IgD-negative memory B cell (primary cell): ENCODE measurements at regions not wholly inside any gene's neighbourhood (a gene's known extent, or its start where the extent isn't known, plus 50 kb on each side); places are given as distances from the start of the nearest gene placed in this dataset.

ENCODE experiments used
- H3K27ac Mint-ChIP-seq, 3 donors: one replicate each; pipeline ENCODE4 v1.8.0; 2020 to 2022; ENCODE audit warnings: mild to moderate bottlenecking in 3 of 3, mixed read lengths in 3 of 3, moderate library complexity in 1 of 3
- H3K27me3 Mint-ChIP-seq: one replicate; pipeline ENCODE4 v1.8.0; 2021; ENCODE audit warnings: mixed read lengths
- H3K36me3 Mint-ChIP-seq: one replicate; pipeline ENCODE4 v1.8.0; 2020; ENCODE audit warnings: mild to moderate bottlenecking, mixed read lengths
- H3K4me1 Mint-ChIP-seq, 3 donors: one replicate each; pipeline ENCODE4 v1.8.0; 2020 to 2022; ENCODE audit warnings: mixed read lengths in 3 of 3, mild to moderate bottlenecking in 1 of 3
- H3K4me3 Mint-ChIP-seq, 4 donors: one replicate each; pipeline ENCODE4 v1.8.0; 2020 to 2022; ENCODE audit warnings: mild to moderate bottlenecking in 4 of 4, mixed read lengths in 4 of 4, moderate library complexity in 3 of 4
- H3K9me3 Mint-ChIP-seq, 3 donors: one replicate each; pipeline ENCODE4 v1.8.0; 2020 to 2021; ENCODE audit warnings: mixed read lengths in 3 of 3, mild to moderate bottlenecking in 1 of 3

DNA sequence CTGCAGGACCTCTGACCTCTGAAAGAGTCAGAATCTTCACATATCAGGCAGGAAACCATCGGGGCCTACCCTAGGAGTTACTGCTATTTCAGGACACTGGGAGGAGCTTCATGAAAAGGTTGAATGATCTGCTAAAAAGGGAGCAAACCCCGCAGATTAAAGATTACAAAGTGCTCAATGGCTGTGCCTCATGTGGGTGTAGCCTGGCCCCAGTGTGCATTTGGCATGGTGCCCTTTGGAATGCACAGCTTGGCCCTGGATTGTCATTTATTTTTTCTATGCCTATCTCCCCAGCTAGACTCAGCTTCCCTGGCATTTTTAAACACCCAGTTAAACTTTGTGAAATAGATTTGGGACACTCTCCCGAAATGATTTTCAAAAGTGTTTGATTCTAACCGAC, 368.5 kb upstream of the SPTLC3 start:
- Mint-ChIP-seq H3K4me3 (no peak overlapping the region), H3K27ac (no peak overlapping the region), H3K4me1 (no peaks in the 10 kb centered on the region), H3K36me3 (no peaks in the 10 kb centered on the region), H3K9me3 (peaks cover 0 to 4% (median 2%) of the 10 kb centered on the region in 3 donors), H3K27me3 (no peaks in the 10 kb centered on the region)

DNA sequence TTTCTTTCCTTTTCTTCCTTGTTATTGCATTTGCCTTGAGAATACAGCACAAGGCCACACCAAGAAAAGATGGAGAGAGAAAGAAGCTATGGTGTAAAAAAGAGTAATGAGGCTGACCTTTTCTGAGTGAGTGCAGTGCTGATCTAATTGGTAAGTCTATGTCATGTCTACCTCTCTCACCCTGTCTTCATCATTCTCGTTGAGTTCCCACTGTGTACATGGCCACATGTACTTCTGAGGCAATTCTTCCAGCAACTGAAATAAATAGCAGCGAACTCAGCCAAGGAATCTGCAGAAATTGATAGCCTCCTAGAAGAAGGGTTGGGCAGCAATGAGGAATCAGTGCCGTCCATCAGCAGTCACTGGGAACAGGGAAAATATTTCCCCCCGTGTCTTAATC, 367.2 kb upstream of the SPTLC3 start:
- H3K27me3 Mint-ChIP-seq, result no peaks in the 10 kb centered on the region
- no peaks in the 10 kb centered on the region for H3K4me1 Mint-ChIP-seq
- H3K9me3 Mint-ChIP-seq, result peaks cover 0 to 8% (median 2%) of the 10 kb centered on the region in 3 donors
- no peak overlapping the region for H3K27ac Mint-ChIP-seq
- no peak overlapping the region for H3K4me3 Mint-ChIP-seq
- no peaks in the 10 kb centered on the region for H3K36me3 Mint-ChIP-seq

DNA sequence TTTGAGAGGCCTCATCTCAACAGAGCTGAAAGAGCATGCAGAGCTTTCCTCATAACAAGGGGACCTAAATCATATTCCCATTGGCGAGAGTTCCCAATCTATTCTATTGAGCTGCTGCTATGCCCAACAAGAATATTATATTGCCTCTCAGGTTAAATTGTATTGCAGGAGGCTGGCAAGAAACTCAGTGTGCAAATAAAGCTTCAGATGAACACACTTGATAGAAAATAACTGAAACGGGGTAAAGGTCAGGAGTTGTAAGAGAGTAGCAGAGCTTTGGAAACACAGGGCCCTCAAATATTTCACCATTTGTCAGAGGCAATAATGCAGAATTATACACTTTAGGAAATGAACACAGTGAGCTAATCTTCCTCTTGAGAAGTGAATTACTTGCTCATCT, 364.3 kb upstream of the SPTLC3 start:
- H3K9me3 Mint-ChIP-seq, result peaks cover 2 to 8% (median 3%) of the 10 kb centered on the region in 3 donors
- no peaks in the 10 kb centered on the region for H3K27me3 Mint-ChIP-seq
- no peak overlapping the region for H3K4me3 Mint-ChIP-seq
- H3K4me1 Mint-ChIP-seq, result no peaks in the 10 kb centered on the region
- no peaks in the 10 kb centered on the region for H3K36me3 Mint-ChIP-seq
- H3K27ac Mint-ChIP-seq, result no peak overlapping the region

DNA sequence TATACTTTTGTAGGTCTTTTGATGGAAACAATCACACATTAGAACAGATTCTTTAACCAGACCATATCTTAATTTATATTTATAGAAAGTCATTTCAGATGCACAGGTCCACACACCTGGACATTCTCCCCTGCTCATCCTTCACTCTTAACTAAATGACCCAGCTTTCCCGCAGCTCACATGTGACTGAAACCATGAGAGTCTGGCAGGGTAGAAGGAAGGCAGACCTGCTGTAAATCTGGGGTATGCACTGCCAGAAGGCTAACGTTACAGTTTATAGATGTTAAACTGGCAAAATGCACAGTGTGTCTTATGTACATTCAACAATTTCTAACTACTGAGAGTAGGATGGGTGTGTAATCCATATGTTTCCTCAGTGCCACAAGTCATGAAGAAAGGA, 359.5 kb upstream of the SPTLC3 start:
- Mint-ChIP-seq H3K27me3 (no peaks in the 10 kb centered on the region), H3K4me3 (no peak overlapping the region), H3K4me1 (no peaks in the 10 kb centered on the region), H3K9me3 (peaks cover 2 to 8% (median 8%) of the 10 kb centered on the region in 3 donors), H3K27ac (no peak overlapping the region), H3K36me3 (no peaks in the 10 kb centered on the region)

DNA sequence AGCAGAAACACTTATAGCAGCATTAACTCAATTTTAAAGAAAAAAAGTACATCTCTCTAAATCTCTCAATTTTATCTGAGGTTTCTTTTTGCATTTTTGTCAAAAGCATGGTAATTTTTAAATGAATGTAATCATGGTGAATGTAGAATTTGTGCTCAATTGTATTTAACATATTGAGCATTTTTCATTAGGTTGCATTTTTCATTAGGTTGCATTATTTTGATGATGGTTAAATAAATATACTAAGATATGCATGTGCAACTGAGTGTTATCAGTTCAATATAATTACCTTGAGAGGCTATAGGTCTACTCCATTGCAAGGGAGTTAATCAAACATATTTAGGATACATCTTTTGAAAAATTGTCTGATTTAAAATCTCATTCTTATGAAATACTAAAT, 355.1 kb upstream of the SPTLC3 start:
- Mint-ChIP-seq H3K27me3 (no peaks in the 10 kb centered on the region), H3K4me3 (no peak overlapping the region), H3K27ac (no peak overlapping the region), H3K9me3 (peaks cover 5 to 8% (median 6%) of the 10 kb centered on the region in 3 donors), H3K36me3 (no peaks in the 10 kb centered on the region), H3K4me1 (no peaks in the 10 kb centered on the region)

DNA sequence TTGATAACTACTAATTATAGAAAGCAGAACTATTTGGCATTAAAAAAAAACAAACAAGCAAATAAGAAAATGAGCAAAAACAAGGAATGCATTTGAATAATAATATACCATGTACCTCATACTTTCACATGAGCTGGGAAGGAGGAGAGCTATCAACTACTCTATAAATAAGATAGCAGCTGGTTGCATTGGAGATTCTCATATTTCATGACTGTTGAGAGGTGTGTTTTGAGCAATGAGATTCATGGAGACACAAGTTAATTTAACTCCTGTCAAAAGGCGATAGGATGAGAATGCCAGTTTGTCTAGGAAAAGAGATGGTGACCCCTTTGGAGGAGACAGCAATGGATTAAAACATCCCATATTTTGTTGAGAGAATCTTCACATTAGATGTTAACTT, 348.8 kb upstream of the SPTLC3 start:
- H3K36me3 Mint-ChIP-seq, result no peaks in the 10 kb centered on the region

DNA sequence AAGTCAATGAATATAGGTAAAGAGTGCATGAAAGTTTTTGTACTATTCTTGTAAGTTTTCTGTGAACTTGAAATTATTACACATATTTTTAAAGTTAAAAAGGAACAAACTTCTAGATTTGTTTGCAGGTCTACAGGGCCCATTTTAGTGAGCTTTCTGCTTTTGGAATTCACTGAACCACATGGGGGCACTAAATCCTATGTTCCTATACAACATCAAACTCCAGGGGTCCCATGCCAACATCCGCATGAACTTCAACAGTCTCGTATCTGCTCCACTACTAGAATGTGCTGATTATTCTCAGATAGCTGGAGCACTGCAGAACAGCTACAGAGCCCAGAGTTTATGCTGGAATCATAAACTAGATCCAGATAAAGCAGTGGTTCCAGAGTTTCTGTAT, 347.9 kb upstream of the SPTLC3 start:
- H3K4me3 Mint-ChIP-seq, result no peak overlapping the region
- no peaks in the 10 kb centered on the region for H3K36me3 Mint-ChIP-seq
- H3K4me1 Mint-ChIP-seq, result no peaks in the 10 kb centered on the region
- peaks cover 2 to 15% (median 13%) of the 10 kb centered on the region in 3 donors for H3K9me3 Mint-ChIP-seq
- H3K27me3 Mint-ChIP-seq, result no peaks in the 10 kb centered on the region
- no peak overlapping the region for H3K27ac Mint-ChIP-seq

More for the DNA sequence above, 348.8 kb upstream of the SPTLC3 start:
- H3K9me3 Mint-ChIP-seq, result peaks cover 4 to 15% (median 15%) of the 10 kb centered on the region in 3 donors
- H3K27ac Mint-ChIP-seq, result no peak overlapping the region
- H3K27me3 Mint-ChIP-seq, result no peaks in the 10 kb centered on the region
- no peaks in the 10 kb centered on the region for H3K4me1 Mint-ChIP-seq
- no peak overlapping the region for H3K4me3 Mint-ChIP-seq

DNA sequence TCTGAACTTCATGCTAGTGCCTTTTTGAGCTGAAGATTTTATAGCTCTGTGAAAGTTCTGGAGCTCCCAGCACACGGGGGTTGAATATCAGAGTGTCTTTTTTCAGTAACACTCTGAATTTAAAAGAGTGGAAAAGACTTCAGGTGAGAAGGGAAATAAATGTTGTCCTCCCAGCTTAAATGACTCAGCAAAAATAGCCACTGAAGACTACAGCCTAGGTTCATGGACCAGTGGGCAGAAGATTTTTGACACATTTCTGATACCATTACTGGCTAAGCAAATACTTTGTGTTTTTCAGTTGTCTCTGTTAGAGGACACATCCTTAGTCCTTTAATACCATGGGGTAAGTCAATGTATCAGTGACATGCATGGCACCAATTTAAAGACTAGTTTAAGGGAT, 338.5 kb upstream of the SPTLC3 start:
- no peaks in the 10 kb centered on the region for H3K36me3 Mint-ChIP-seq
- H3K9me3 Mint-ChIP-seq, result peaks cover 0 to 23% (median 4%) of the 10 kb centered on the region in 3 donors
- no peaks in the 10 kb centered on the region for H3K27me3 Mint-ChIP-seq
- no peak overlapping the region for H3K4me3 Mint-ChIP-seq
- H3K4me1 Mint-ChIP-seq, result no peaks in the 10 kb centered on the region
- H3K27ac Mint-ChIP-seq, result no peak overlapping the region

DNA sequence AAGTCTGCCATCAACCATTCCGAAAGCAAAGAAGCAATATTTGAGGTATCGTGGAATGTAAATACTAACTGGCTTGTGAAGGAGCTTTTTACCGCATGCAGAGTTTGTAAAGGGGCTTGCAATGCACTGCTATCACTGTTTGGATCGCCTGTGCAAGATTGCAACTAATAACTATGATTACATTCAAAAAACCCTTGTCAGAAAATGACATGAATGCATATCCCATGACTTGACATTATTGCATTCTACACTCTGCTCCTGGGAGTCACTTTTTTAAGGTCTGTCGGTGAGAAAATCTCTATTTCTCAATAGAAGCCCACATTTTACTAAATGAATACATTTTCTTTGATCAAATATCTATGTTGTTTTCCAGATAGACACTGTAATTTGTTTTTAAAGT, 335.4 kb upstream of the SPTLC3 start:
- no peaks in the 10 kb centered on the region for H3K27me3 Mint-ChIP-seq
- no peak overlapping the region for H3K4me3 Mint-ChIP-seq
- H3K27ac Mint-ChIP-seq, result no peak overlapping the region
- H3K9me3 Mint-ChIP-seq, result peaks cover 4 to 27% (median 8%) of the 10 kb centered on the region in 3 donors
- H3K36me3 Mint-ChIP-seq, result no peaks in the 10 kb centered on the region
- H3K4me1 Mint-ChIP-seq, result no peaks in the 10 kb centered on the region

DNA sequence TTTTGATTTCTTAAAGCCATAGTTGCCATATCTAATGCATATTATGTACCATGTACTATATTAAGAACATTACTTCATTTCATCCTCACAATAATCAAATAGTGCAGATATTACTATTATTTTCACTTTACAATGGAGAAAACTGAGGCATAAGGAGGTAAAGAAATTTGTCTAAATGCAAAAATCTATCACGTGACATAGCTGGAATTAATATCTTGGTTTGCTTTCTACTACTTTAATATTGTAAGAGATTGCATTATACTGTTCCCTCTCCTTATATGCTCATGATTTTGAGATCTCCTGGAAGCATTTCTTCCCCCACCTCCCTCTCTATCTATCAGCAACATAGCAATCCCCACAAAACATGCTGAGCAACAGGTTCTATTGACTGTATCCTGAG, 330.8 kb upstream of the SPTLC3 start:
- no peaks in the 10 kb centered on the region for H3K27me3 Mint-ChIP-seq
- no peaks in the 10 kb centered on the region for H3K36me3 Mint-ChIP-seq
- no peaks in the 10 kb centered on the region for H3K4me1 Mint-ChIP-seq
- no peak overlapping the region for H3K27ac Mint-ChIP-seq
- H3K4me3 Mint-ChIP-seq, result no peak overlapping the region
- peaks cover 4 to 5% (median 4%) of the 10 kb centered on the region in 3 donors for H3K9me3 Mint-ChIP-seq

DNA sequence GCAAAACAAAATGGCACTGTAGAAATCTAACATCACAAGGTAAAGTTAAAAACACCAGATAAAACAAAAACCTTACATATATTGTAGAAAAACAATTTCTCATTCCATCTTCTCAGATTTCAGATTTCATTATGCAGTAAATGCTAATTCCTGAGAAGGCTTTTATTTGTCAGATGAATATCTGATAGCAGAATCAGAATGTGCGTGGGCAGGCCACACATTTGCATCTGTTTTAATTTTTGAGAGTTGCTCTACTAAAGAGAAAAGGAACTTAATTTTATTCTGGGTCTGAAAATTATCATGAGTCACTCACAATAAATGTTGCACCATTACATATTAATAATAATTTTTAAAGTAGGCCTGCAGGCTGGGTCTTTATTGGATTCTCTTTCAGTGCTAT, 329.3 kb upstream of the SPTLC3 start:
- H3K4me3 Mint-ChIP-seq, result no peak overlapping the region
- no peak overlapping the region for H3K27ac Mint-ChIP-seq
- no peaks in the 10 kb centered on the region for H3K36me3 Mint-ChIP-seq
- H3K4me1 Mint-ChIP-seq, result no peaks in the 10 kb centered on the region
- no peaks in the 10 kb centered on the region for H3K27me3 Mint-ChIP-seq
- peaks cover 4 to 5% (median 4%) of the 10 kb centered on the region in 3 donors for H3K9me3 Mint-ChIP-seq

DNA sequence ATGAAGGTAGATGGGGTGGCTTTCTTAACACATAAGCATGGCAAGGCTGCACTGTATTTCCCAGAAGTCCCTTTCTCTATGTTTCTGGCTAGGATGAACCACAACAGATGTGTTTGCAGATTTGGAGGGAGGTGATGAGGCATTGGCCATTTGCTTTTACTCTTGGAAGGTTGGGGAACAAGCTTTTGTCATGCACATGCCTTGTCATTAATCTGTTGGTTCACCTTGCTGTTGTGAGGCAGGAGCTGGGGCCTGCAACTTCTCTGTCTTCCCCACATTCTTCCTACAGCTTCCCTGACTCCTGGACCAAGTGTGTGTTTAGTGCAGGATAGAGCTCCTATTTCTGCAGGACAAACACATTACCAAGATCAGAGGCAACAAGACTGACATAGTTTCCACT, 326.2 kb upstream of the SPTLC3 start:
- Mint-ChIP-seq H3K27me3 (no peaks in the 10 kb centered on the region), H3K4me1 (no peaks in the 10 kb centered on the region), H3K36me3 (no peaks in the 10 kb centered on the region), H3K9me3 (peaks cover under 1 to 4% (median 2%) of the 10 kb centered on the region in 3 donors), H3K27ac (no peak overlapping the region), H3K4me3 (no peak overlapping the region)

DNA sequence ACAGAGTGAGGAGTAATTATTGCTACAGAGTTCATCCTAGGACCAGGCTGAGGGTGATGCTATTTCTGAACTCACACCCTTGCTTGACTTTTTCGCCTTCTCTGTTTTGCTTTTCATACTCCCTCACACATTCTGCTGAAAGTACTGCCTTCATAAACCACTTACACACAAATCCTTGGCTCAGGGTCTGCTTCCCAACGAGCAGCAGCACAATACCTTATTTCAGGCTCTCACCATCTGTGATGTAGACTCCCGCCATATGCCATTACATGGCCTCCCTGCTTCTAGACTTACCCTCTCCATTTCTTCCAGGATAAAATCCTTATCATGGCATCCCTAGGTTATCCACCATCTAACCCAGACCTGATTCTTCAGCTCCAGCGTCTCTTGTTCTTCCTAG, 321.3 kb upstream of the SPTLC3 start:
- no peaks in the 10 kb centered on the region for H3K4me1 Mint-ChIP-seq
- no peaks in the 10 kb centered on the region for H3K36me3 Mint-ChIP-seq
- H3K27me3 Mint-ChIP-seq, result no peaks in the 10 kb centered on the region
- peaks cover 0 to 2% (median 0%) of the 10 kb centered on the region in 3 donors for H3K9me3 Mint-ChIP-seq
- no peak overlapping the region for H3K4me3 Mint-ChIP-seq
- no peak overlapping the region for H3K27ac Mint-ChIP-seq

DNA sequence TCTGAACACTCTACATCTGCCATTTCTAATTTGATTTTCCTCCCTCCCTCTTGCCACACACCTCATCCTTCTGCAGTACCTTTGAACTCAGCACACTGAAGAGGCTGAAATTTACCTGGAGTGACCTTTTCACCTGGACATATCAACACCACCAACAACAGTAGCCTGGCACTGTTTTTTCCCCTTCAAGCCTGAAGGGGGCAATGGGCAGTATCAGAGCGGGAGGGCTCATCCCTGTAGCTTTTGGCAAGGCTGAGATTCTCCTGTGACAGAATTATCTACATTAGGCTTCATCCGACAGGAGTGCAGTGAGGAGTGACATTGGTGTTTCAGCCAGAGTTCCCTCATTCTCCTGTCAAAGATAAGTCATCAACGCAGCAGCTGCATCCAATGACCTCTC, 312.8 kb upstream of the SPTLC3 start:
- Mint-ChIP-seq H3K4me1 (peaks cover 0 to 1% (median 0%) of the 10 kb centered on the region in 3 donors), H3K36me3 (no peaks in the 10 kb centered on the region), H3K27ac (no peak overlapping the region), H3K4me3 (no peak overlapping the region), H3K9me3 (peaks cover under 1 to 7% (median 4%) of the 10 kb centered on the region in 3 donors), H3K27me3 (no peaks in the 10 kb centered on the region)

DNA sequence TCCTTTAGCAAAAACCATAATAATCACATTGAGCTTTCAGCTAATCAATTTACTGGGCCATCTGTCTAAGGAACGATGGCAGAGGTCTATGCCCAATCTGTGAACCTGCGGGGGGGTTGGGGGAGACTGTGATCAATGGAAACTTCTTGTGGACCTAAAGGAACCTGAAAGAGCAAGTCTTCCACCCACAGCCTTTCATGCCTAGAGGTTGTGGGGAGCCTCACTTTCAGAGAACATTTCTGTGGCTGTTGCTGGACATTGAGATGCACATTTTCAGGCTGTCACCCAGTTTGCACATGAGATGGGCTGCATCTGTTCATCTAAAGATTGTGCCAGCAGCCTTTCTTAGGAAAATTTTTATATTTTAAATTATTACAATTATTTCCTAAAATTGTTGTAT, 310.0 kb upstream of the SPTLC3 start:
- Mint-ChIP-seq H3K27me3 (no peaks in the 10 kb centered on the region), H3K36me3 (no peaks in the 10 kb centered on the region), H3K4me1 (peaks cover 0 to 1% (median 0%) of the 10 kb centered on the region in 3 donors), H3K4me3 (no peak overlapping the region), H3K9me3 (peaks cover 3 to 17% (median 7%) of the 10 kb centered on the region in 3 donors), H3K27ac (no peak overlapping the region)

DNA sequence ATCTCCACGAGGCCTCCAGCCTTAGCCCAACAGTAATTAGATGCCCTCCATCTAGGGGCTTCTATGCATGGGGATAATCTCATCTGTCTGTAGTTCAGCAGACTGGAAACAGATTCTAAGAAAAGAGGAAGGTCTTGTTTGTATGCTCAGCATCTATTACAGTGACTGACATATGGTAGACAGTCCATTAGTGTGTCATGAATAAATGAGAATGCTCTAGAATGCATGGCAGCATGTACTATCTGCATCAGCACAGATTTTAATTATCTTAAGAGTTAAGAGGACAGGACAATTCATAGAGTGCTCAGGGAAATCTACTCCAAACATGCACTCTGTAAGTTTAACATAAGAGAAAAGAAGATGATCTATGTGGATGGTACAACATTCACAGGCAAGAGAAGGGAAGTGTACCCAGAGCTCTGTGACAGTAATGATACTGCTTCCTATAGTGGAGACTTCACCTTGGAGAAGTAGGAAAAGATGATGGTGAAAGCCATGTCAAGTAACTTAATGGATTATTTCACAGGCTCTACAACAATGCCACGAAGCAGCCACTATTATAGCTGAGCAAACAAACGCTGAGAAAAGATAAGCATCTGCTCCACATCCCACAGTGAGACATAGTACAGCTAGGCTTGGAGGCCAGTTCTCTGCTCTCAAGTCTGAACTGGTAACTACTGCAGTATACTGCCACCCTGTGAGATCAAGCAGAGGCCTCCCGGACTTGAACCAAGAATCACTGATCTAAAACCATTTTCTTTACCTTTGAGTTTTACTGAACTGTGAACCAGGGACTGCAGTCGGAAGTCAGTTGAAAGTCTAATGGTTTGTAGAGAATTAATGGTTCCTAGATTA, 309.2 kb upstream of the SPTLC3 start:
- peaks cover 3 to 17% (median 7%) of the 10 kb centered on the region in 3 donors for H3K9me3 Mint-ChIP-seq
- H3K4me3 Mint-ChIP-seq, result no peak overlapping the region
- H3K27ac Mint-ChIP-seq, result no peak overlapping the region
- H3K36me3 Mint-ChIP-seq, result no peaks in the 10 kb centered on the region
- peaks cover 0 to 1% (median 0%) of the 10 kb centered on the region in 3 donors for H3K4me1 Mint-ChIP-seq
- no peaks in the 10 kb centered on the region for H3K27me3 Mint-ChIP-seq
